IPS-NIHi7 (cell line): ENCODE measurements at regions not wholly inside any gene's neighbourhood (a gene's known extent, or its start where the extent isn't known, plus 50 kb on each side); places are given as distances from the start of the nearest gene placed in this dataset.
"Not testable (repeated sequence)": the region's sequence is repeated elsewhere in the genome, so short reads cannot be mapped to it uniquely, and the experiment has no call there.

Source experiments
- DNase-seq: peaks from one replicate; pipeline ENCODE4 v3.0.0; 2012; ENCODE audit warnings: mixed read lengths; ENCODE audit errors: extremely low spot score

- no peak for DNase-seq
Observed at GRCh38 chr1:65527707-65528503, 107.4 kb downstream of the LEPR start.

GRCh38 chr1:65531972-65532570, 111.6 kb downstream of the LEPR start:
- no peak for DNase-seq

GRCh38 chr1:65535981-65536380, 115.5 kb downstream of the LEPR start:
- no peak for DNase-seq

GRCh38 chr1:65538086-65538485, 117.6 kb downstream of the LEPR start:
- no peak for DNase-seq

GRCh38 chr1:65538664-65539063, 118.2 kb downstream of the LEPR start:
- DNase-seq, result no peak

GRCh38 chr1:65539266-65540131, 119.0 kb downstream of the LEPR start:
- no peak for DNase-seq

- no peak for DNase-seq
Observed at GRCh38 chr1:65541161-65541560, 120.7 kb downstream of the LEPR start.

- DNase-seq, result no peak
Observed at GRCh38 chr1:65541865-65542264, 121.4 kb downstream of the LEPR start.

GRCh38 chr1:65542592-65542991, 122.1 kb downstream of the LEPR start:
- not testable (repeated sequence) for DNase-seq

GRCh38 chr1:65550306-65551010, 130.0 kb downstream of the LEPR start:
- DNase-seq, result not testable (repeated sequence)

GRCh38 chr1:65552484-65552883, 132.0 kb downstream of the LEPR start:
- DNase-seq, result not testable (repeated sequence)

GRCh38 chr1:65554086-65554764, 133.8 kb downstream of the LEPR start:
- not testable (repeated sequence) for DNase-seq

- no peak for DNase-seq
Observed at GRCh38 chr1:65554829-65555228, 134.4 kb downstream of the LEPR start.

GRCh38 chr1:65558215-65558614, 137.7 kb downstream of the LEPR start:
- no peak for DNase-seq

- no peak for DNase-seq
Observed at GRCh38 chr1:65564493-65564892, 144.0 kb downstream of the LEPR start.

GRCh38 chr1:65568285-65568684, 147.8 kb downstream of the LEPR start:
- DNase-seq, result no peak

GRCh38 chr1:65572701-65573421, 152.4 kb downstream of the LEPR start:
- no peak for DNase-seq

- DNase-seq, result no peak
Observed at GRCh38 chr1:65577278-65577677, 156.8 kb downstream of the LEPR start.

- DNase-seq, result not testable (repeated sequence)
Observed at GRCh38 chr1:65577982-65578381, 157.5 kb downstream of the LEPR start.

- DNase-seq, result peak; percentile 24
Observed at GRCh38 chr1:65581119-65581518, 160.7 kb downstream of the LEPR start.

- no peak for DNase-seq
Observed at GRCh38 chr1:65584399-65584798, 163.9 kb downstream of the LEPR start.
